Glomerular visceral epithelial cell (primary cell): ENCODE measurements at regions not wholly inside any gene's neighbourhood (a gene's known extent, or its start where the extent isn't known, plus 50 kb on each side); places are given as distances from the start of the nearest gene placed in this dataset.

Source experiments
- DNase-seq: peaks from one replicate; pipeline ENCODE4 v3.0.0-alpha.2; 2016; ENCODE audit errors: extremely low spot score

- DNase-seq, result no peak
Measured at GRCh38 chr3:6177417-6177816, 683.5 kb upstream of the GRM7 start.

- DNase-seq, result no peak
Measured at GRCh38 chr3:6179761-6180160, 681.2 kb upstream of the GRM7 start.

- no peak for DNase-seq
Measured at GRCh38 chr3:6180171-6180570, 680.7 kb upstream of the GRM7 start.

- no peak for DNase-seq
Measured at GRCh38 chr3:6182476-6182875, 678.4 kb upstream of the GRM7 start.

- DNase-seq, result no peak
Measured at GRCh38 chr3:6182909-6183308, 678.0 kb upstream of the GRM7 start.

- no peak for DNase-seq
Measured at GRCh38 chr3:6189384-6189783, 671.5 kb upstream of the GRM7 start.

GRCh38 chr3:6204891-6205290, 656.0 kb upstream of the GRM7 start:
- DNase-seq, result no peak

GRCh38 chr3:6216135-6217026, 644.5 kb upstream of the GRM7 start:
- DNase-seq, result no peak

- no peak for DNase-seq
Measured at GRCh38 chr3:6220447-6220846, 640.5 kb upstream of the GRM7 start.

GRCh38 chr3:6222069-6222468, 638.8 kb upstream of the GRM7 start:
- no peak for DNase-seq

GRCh38 chr3:6223572-6223971, 637.3 kb upstream of the GRM7 start:
- DNase-seq, result no peak

- no peak for DNase-seq
Measured at GRCh38 chr3:6228958-6229683, 631.8 kb upstream of the GRM7 start.

- no peak for DNase-seq
Measured at GRCh38 chr3:6229778-6230410, 631.0 kb upstream of the GRM7 start.

- no peak for DNase-seq
Measured at GRCh38 chr3:6242104-6242503, 618.8 kb upstream of the GRM7 start.

GRCh38 chr3:6248528-6248927, 612.4 kb upstream of the GRM7 start:
- DNase-seq, result no peak

GRCh38 chr3:6249679-6250078, 611.2 kb upstream of the GRM7 start:
- DNase-seq, result no peak

GRCh38 chr3:6250167-6250566, 610.7 kb upstream of the GRM7 start:
- no peak for DNase-seq

GRCh38 chr3:6251612-6252400, 609.1 kb upstream of the GRM7 start:
- no peak for DNase-seq

GRCh38 chr3:6254490-6254889, 606.4 kb upstream of the GRM7 start:
- no peak for DNase-seq

- no peak for DNase-seq
Measured at GRCh38 chr3:6255229-6255628, 605.7 kb upstream of the GRM7 start.

- DNase-seq, result no peak
Measured at GRCh38 chr3:6260551-6261191, 600.2 kb upstream of the GRM7 start.
